Spleen (tissue), 11 donors: ENCODE measurements at regions not wholly inside any gene's neighbourhood (a gene's known extent, or its start where the extent isn't known, plus 50 kb on each side); places are given as distances from the start of the nearest gene placed in this dataset.
A peak's percentile ranks its signal among the peaks of the same experiment; 100 is the strongest.

ENCODE experiments used
- DNase-seq: peaks from one replicate; pipeline ENCODE4 v3.0.0-alpha.2; 2020
- H3K27ac ChIP-seq, 8 donors: fragments of 200-600 bp; sonication (generic) in 7 of 8; 1 replicate in 4 of 8; 2 replicates in 4 of 8; pipeline versions ENCODE4 v1.5.0 to v1.8.0; 2016 to 2021; ENCODE audit warnings: inconsistent platforms in 4 of 8, mild to moderate bottlenecking in 4 of 8, moderate library complexity in 1 of 8
- H3K27me3 ChIP-seq, 7 donors: fragments of 200-600 bp; sonication (generic) in 6 of 7; replicated peaks in 1 of 7; 1 replicate in 4 of 7; 2 replicates in 3 of 7; pipeline versions ENCODE4 v1.5.0 to v1.8.0; 2016 to 2021; ENCODE audit warnings: inconsistent platforms in 3 of 7, mild to moderate bottlenecking in 1 of 7
- H3K36me3 ChIP-seq, 6 donors: fragments of 200-600 bp; sonication (generic) in 5 of 6; 1 replicate in 4 of 6; 2 replicates in 2 of 6; pipeline versions ENCODE4 v1.5.0 to v1.8.0; 2016 to 2021; ENCODE audit warnings: inconsistent platforms in 2 of 6
- H3K4me1 ChIP-seq, 6 donors: fragments of 200-600 bp; sonication (generic) in 5 of 6; 1 replicate in 3 of 6; 2 replicates in 3 of 6; pipeline versions ENCODE4 v1.5.0 to v1.8.0; 2016 to 2021; ENCODE audit warnings: inconsistent platforms in 3 of 6
- H3K4me3 ChIP-seq, 8 donors: fragments of 200-600 bp; sonication (generic) in 7 of 8; 1 replicate in 4 of 8; 2 replicates in 4 of 8; pipeline versions ENCODE4 v1.5.0 to v1.8.0; 2016 to 2021; ENCODE audit warnings: inconsistent platforms in 4 of 8, mild to moderate bottlenecking in 4 of 8, moderate library complexity in 2 of 8
- H3K9me3 ChIP-seq, 8 donors: fragments of 200-600 bp; sonication (generic) in 7 of 8; 1 replicate in 4 of 8; 2 replicates in 4 of 8; pipeline versions ENCODE4 v1.5.0 to v1.8.0; 2016 to 2021; ENCODE audit warnings: inconsistent platforms in 4 of 8
- POLR2A ChIP-seq, 3 donors: fragments of 450-650 bp; IDR thresholded peaks; one replicate each; pipeline ENCODE4 v1.5.1; 2017; ENCODE audit warnings: antibody characterized with exemption in 3 of 3, mild to moderate bottlenecking in 1 of 3
- POLR2AphosphoS5 ChIP-seq, 3 donors: sonication (generic); formaldehyde crosslinking; IDR thresholded peaks; one replicate each; pipeline ENCODE4 v1.5.1; 2017; ENCODE audit warnings: antibody characterized with exemption in 3 of 3
- WGBS, 5 donors: extraction: QIAGEN DNeasy Blood & Tissue Kit in 3 of 5; methylation state at CpG; one replicate each; pipeline versions ENCODE4 v1.1.5 to v1.1.7; 2013 to 2018; 5-methylcytosine and 5-hydroxymethylcytosine counted together
- intact Hi-C: fragments of 100-400 bp; cut with DNase I; formaldehyde crosslinking; loops from one replicate; pipeline ENCODE4 v1.15.0; 2023; ENCODE audit warnings: low total_unique reads
- TF ChIP-seq, protein P1 (sequence below), 11 experiments: fragments of 200-600 bp in 7 of 11; fragments of 450-650 bp in 4 of 11; sonication (generic) in 4 of 11; IDR thresholded peaks in 8 of 11; conservative IDR thresholded peaks in 3 of 11; 1 replicate in 7 of 11; 2 replicates in 4 of 11; pipeline versions ENCODE4 v1.4.0 to v1.8.0; 2016 to 2021; ENCODE audit warnings: antibody characterized with exemption in 11 of 11, inconsistent platforms in 4 of 11, mild to moderate bottlenecking in 1 of 11
- donor health status: healthy with polysubstance abuse.
- donor health status: DM: no; HTN: no; CAD: no; lungs with moderate emphysema.
- donor health status: DM: no; HTN: no; CAD: no.
- donor health status: Bipolar disorder and iron deficiency.
- donor health status: healthy.
- donor health status: DM: no; HTN: no; CAD: no.
- donor health status: DM: yes; HTN: yes; CAD: no.

DNA sequence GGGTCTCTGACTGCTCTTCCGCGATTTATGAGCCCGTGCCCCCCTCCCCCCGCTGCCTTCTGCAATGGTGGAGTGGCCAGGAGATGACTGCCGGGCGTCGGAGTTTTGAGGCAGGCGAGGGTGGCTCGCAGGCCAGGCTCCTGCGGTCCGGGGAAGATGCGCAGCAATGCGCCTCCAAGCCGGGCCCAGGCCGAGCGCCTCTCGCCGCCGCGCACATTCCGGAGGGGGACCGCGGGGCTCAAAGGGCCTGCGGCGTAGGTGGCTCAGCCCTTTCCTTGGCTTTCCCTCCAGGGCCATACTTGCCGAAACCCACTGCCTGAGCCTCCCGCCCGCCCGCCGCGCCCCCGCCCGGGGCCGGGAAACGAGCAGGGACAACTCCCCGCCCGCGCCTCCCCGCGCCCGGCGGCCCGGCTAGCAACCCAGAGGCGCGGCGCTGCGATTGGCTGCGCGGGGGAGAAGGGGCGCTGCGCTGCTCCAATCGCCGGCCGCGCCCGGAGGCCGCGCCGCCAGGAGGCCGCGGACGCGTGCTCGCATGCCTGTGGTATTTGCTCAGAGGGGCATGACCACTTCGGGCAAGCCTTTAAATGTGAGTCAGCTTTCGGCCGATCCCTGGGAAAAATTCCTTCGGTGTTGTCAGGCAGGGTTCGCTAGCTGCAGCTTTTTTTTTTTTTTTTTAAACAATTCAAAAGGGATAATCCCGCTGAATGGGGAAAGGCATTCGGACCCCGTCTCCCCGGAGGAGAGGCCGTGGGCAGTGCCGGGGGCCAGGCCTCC, 157.9 kb upstream of the PARP11 start:
- Histone ChIP-seq H3K27me3 (peaks cover 0 to 17% (median 0%) of the 10 kb centered on the region in 7 donors), H3K4me3 (peak overlapping the region; percentile 40 to 75 (median 46)), H3K36me3 (no peaks in the 10 kb centered on the region), H3K9me3 (no peaks in the 10 kb centered on the region), H3K27ac (peak overlapping the region in 7 of 8 donors; percentile 55 to 80 (median 71)), H3K4me1 (peaks cover 5 to 34% (median 25%) of the 10 kb centered on the region in 6 donors)
- intact Hi-C loops, result loop anchor here (10.0 kb wide), 1 partner anchor 146 kb away; no protein-coding TSS in a partner anchor
- WGBS, 5 donors, result 2 to 6% (median 4%) methylated on average over 20 to 75 of the region's 75 CpGs
- TF ChIP-seq POLR2A (IDR thresholded peaks at IDR 0.05) (no peak), POLR2AphosphoS5 (IDR thresholded peaks at IDR 0.05) (peak; percentile 24 to 70 (median 68))
- TF ChIP-seq, protein P1, sequence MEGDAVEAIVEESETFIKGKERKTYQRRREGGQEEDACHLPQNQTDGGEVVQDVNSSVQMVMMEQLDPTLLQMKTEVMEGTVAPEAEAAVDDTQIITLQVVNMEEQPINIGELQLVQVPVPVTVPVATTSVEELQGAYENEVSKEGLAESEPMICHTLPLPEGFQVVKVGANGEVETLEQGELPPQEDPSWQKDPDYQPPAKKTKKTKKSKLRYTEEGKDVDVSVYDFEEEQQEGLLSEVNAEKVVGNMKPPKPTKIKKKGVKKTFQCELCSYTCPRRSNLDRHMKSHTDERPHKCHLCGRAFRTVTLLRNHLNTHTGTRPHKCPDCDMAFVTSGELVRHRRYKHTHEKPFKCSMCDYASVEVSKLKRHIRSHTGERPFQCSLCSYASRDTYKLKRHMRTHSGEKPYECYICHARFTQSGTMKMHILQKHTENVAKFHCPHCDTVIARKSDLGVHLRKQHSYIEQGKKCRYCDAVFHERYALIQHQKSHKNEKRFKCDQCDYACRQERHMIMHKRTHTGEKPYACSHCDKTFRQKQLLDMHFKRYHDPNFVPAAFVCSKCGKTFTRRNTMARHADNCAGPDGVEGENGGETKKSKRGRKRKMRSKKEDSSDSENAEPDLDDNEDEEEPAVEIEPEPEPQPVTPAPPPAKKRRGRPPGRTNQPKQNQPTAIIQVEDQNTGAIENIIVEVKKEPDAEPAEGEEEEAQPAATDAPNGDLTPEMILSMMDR (IDR thresholded peaks at IDR 0.05 in 8 of 11, conservative IDR thresholded peaks at IDR 0.05 in 3 of 11), result peak in 4 of 11 experiments; percentile 18 to 36 (median 23)
- DNase-seq, result peak; percentile 92

DNA sequence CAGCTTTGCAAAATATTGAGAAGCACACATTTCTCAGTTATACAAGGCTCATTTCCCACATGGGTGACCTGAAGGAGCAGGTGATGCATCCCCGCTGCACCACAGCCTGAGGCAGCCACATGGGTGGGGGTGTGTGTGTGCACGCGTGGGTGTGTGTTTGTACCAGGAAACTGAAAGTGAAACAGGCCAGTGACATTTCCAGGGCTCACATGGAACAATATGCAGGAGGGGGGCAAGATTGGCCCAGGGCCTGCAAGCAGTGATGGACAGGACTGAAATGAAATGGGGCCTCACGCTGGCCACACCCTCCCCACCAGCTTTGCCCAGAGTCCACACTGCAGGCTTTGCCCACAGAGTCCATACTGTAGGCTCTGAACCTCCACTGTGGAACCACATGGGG, 154.2 kb upstream of the PARP11 start:
- H3K36me3 ChIP-seq, result no peaks in the 10 kb centered on the region
- peaks cover 5 to 30% (median 25%) of the 10 kb centered on the region in 6 donors for H3K4me1 ChIP-seq
- TF ChIP-seq POLR2AphosphoS5 (IDR thresholded peaks at IDR 0.05) (no peak), POLR2A (IDR thresholded peaks at IDR 0.05) (no peak)
- TF ChIP-seq, protein P1 (IDR thresholded peaks at IDR 0.05 in 8 of 11, conservative IDR thresholded peaks at IDR 0.05 in 3 of 11), result no peak
- WGBS, 5 donors, result 34 to 46% (median 35%) methylated on average over 4 of the region's 4 CpGs
- H3K27me3 ChIP-seq, result peaks cover 0 to 17% (median 0%) of the 10 kb centered on the region in 7 donors
- H3K4me3 ChIP-seq, result peak overlapping the region in 1 of 8 donors; percentile 14
- no peaks in the 10 kb centered on the region for H3K9me3 ChIP-seq
- H3K27ac ChIP-seq, result peak overlapping the region in 1 of 8 donors; percentile 18
- intact Hi-C loops, result no loop called here
- DNase-seq, result peak; percentile 79

DNA sequence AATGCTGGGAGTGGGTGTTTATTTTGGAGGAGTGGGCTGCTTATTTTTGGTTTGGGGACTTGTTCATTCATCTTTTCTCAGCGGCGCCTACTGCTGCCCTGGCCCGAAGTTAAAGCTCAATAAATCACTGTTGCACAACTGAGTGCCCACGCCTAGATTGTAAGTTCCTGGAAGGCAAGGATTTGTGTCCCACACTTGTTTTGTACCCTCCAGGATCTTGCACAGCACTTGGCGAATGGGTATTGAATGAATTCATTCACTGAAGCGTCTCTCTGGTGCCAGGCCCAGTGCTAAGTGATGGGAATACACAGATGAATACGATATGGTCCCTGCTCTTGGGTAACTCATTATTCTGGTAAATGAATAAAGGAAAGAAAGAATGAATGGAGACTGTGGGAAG, 153.3 kb upstream of the PARP11 start:
- Histone ChIP-seq H3K9me3 (no peaks in the 10 kb centered on the region), H3K4me1 (peaks cover under 1 to 25% (median 20%) of the 10 kb centered on the region in 6 donors), H3K36me3 (no peaks in the 10 kb centered on the region), H3K27ac (no peak overlapping the region), H3K27me3 (peaks cover 0 to 11% (median 0%) of the 10 kb centered on the region in 7 donors), H3K4me3 (no peak overlapping the region)
- DNase-seq, result no peak
- TF ChIP-seq, protein P1 (IDR thresholded peaks at IDR 0.05 in 8 of 11, conservative IDR thresholded peaks at IDR 0.05 in 3 of 11), result no peak
- TF ChIP-seq POLR2AphosphoS5 (IDR thresholded peaks at IDR 0.05) (no peak), POLR2A (IDR thresholded peaks at IDR 0.05) (no peak)
- intact Hi-C loops, result no loop called here
- WGBS, 5 donors, result 88 to 96% (median 93%) methylated on average over 7 of the region's 7 CpGs

DNA sequence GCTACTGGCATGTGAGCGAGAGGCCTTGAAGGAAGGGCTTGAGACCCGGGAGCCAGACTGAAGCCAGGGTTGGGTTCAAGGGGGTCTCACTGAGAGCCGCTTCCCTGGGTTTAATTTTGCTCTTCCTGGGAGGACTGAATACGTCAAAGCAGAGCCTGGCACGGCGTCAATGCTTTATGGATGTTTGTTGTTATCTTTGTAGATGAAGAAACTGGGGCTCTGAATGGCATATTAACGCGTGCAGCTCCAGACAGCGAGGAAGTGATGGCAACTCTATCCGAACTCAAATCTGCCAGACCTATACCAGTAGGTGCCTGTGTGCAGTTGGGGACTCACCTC, 152.8 kb upstream of the PARP11 start:
- Histone ChIP-seq H3K4me3 (no peak overlapping the region), H3K27ac (no peak overlapping the region), H3K9me3 (no peaks in the 10 kb centered on the region), H3K27me3 (peaks cover 0 to 6% (median 0%) of the 10 kb centered on the region in 7 donors), H3K4me1 (peaks cover 0 to 19% (median 14%) of the 10 kb centered on the region in 6 donors), H3K36me3 (no peaks in the 10 kb centered on the region)
- intact Hi-C loops, result no loop called here
- DNase-seq, result no peak
- TF ChIP-seq, protein P1 (IDR thresholded peaks at IDR 0.05 in 8 of 11, conservative IDR thresholded peaks at IDR 0.05 in 3 of 11), result no peak
- TF ChIP-seq POLR2AphosphoS5 (IDR thresholded peaks at IDR 0.05), result no peak
- TF ChIP-seq POLR2A (IDR thresholded peaks at IDR 0.05), result no peak
- 73 to 85% (median 75%) methylated on average over 10 of the region's 10 CpGs for WGBS, 5 donors
